ENCODE measurements at regions not wholly inside any gene's neighbourhood (a gene's known extent, or its start where the extent isn't known, plus 50 kb on each side); places are given as distances from the start of the nearest gene placed in this dataset.

DNA sequence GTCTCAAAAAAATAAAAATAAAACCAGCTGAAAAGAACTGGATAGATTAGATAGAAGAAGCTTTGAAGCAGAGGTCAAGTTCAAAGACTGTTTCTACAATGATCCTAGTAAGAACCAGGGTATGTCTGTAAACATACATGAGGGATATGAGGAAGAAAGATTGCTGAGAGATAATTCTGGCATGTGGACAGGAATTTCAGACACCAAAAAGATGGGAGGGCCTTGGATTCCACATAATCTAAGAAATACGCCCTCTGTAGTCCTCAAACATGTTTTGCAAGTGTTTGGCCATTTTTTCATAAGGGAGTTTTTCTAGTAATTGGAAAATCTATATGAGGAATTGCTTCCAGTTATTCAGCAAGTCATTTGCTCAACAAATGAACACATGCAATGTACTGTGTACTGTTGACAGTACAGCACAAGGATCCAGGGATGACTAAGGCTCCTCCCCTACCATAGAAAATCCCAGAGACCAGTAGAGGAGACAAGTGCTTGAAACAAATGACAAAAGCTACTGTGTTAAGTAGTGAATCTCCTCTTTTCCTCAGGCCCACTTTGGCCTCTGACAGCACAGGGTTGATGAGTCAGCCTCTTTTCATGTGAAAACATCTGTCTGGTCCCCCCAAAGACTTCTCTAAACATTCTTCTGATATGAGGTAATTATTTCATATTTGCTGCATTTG, 795.9 kb downstream of the MAFB start:
- in situ Hi-C loops (cut with HindIII; ENCODE audit: low sequenced_read_pairs): no loop called here

DNA sequence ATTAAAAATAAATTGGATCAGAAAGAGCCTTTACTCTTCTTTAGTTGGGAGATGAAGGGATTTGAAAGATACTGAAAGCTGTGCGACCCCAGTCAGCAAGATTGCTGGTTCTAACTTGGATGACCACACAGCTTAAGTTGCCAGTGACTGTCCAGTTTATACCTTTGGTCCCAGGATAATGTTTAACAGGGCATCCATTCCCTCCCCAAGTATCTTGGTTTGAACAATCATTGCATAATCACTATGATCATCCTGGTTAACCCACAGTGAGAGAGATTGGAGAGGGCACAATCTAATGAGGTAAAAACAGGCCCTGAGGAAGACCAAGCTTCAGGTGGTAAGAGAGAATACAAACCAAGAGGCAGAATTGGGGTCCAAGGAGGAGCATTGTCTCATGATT, 798.3 kb downstream of the MAFB start:
- in situ Hi-C loops (cut with HindIII; ENCODE audit: low sequenced_read_pairs): no loop called here

DNA sequence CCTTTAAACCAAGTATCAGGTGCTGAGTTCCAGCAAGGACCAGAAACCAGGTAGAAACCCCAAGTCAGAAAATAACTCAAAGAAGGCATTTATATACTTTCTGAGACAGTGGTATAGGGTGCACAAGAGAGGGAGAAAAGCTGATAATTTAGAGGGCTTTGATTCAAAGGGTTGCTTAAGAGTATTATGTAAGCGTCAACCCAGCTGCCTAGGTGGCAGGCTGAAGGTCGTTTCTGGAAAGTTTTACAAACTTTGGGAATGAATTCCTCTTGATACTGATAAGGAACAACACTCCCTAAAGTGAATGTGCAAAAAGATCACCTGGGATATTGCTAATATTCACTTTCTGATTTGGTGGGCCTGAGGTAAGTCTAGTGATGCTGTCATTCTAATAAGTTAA, 800.7 kb downstream of the MAFB start:
- in situ Hi-C loops (cut with HindIII; ENCODE audit: low sequenced_read_pairs): no loop called here

DNA sequence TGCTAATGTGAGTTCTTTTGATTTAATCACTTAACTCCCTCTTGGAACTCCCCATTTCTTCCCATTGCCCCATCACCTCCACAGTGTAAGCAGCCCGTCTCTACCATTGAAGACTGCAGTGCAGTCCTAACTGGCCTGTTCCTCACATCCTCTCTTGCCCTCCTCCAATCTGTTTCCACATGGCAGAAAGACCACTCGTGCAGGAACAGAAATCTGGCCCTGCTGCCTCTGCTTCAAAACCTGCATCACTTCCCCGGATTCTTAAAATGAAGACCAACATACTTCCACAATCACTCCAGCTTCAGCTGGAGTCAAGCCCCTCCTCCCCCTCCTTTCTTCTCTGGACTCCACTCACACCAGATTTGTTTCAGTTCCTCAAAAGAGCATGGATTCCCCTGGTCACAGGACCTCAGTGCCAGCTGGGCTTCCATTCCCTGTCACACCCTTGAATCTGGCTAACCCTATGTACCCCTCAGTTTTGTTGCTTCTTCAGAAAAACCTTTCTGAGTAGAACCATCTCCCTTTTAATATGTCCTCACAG, 802.3 kb downstream of the MAFB start:
- in situ Hi-C loops (cut with HindIII; ENCODE audit: low sequenced_read_pairs): no loop called here

DNA sequence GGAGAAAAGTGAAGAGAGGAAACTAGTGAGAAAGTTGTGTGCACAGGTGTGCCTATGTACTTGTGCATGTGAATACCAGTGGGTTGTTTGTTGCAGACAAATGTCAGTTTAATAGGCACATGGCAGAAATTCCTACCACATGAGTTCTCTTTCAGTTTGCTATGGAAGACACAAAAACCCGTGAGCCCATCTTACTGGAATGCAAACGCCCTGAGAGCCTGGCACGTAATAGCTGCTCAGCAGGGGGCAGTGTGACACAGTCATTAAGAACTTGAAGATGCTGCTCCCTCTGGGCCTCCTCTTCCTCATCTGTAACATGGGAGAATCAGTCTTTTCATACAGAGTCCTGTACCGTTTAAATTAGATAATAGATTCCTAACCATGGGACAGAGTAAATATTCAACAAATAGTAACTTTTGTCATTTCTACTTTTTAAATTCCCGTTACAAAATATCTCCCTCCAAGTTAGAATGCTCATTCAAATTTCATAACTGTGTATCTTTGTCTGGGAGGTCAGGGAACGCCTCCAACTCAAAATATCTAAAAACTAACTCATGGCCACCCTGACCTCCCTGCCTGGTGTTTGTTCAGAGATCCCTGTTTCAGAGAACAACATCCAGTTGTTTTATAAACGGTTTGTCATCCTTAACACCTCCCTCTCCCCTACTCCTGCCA, 802.9 kb downstream of the MAFB start:
- in situ Hi-C loops (cut with HindIII; ENCODE audit: low sequenced_read_pairs): no loop called here

DNA sequence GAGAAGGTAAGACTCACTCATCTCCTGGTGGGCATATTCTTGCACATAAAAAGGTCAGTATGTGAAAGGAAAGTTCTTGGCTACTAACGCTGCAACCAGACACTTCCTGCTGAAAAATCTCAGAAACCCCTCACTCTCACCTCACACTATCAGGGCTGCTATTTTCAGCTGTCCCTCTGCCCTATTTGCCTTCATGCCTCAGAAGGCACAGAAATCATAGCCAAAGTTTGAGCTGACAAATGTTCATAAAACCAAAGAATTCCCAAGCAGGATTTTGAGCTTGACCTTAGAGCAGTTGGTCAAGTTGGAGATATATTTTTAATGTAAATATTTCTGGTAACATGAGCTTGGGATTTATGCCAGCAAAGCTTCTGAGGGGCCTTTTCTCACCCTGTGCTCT, 806.2 kb downstream of the MAFB start:
- in situ Hi-C loops (cut with HindIII; ENCODE audit: low sequenced_read_pairs): no loop called here

DNA sequence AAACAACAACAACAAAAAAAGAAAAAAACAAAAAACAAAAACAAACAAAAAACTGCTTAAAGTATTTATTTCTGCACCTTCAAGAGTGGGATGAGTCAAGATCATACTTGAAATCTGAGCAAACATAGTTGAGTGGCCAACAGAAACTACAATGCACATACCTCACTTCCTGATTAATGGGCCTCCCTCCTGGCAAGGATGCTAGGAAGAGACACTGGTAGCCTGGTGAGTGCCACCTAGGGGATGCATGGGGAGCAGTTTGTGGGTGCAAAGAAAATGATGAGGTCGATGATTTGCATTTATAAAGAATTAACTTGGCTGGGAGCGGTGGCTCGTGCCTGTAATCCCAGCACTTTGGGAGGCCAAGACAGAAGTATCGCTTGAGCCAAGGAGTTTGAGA, 808.1 kb downstream of the MAFB start:
- in situ Hi-C loops (cut with HindIII; ENCODE audit: low sequenced_read_pairs): no loop called here

DNA sequence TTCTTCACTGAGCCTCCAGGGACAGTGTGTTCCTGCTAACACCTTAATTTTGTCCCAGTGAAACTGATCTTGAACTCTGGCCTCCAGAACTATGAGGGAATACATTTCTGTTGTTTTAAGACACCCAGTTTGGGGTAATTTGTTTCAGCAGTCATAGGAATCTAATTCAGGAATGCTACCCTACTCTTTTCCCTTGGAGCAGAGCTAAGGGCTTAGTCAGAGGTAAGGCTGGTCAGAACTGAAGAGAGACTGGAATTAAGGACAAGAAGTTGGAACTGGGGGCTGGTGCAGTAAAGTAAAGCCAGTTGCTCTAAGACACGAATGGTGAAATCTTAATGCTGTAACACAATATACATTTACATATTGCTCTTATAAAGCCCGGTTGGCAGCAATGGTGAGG, 809.7 kb downstream of the MAFB start:
- in situ Hi-C loops (cut with HindIII; ENCODE audit: low sequenced_read_pairs): no loop called here

DNA sequence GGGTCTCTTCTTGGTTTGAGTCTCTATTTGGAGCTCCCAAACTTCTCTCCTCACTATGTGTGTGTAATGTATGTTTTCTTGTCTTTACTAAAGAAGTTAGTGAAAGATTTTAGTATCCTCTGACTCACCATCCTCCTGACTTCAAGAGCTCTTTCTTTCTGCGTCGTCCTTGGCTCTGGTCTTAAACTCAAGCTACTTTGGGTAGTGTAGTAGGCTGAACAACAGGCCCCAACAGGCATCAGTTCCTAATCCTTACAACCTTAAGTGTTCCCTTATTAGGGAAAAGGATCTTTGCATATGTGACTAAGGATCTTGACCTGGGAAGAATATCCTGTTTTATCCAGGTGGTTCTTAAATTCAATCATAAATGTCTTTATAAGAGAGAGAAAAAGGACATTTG, 810.2 kb downstream of the MAFB start:
- in situ Hi-C loops (cut with HindIII; ENCODE audit: low sequenced_read_pairs): no loop called here

DNA sequence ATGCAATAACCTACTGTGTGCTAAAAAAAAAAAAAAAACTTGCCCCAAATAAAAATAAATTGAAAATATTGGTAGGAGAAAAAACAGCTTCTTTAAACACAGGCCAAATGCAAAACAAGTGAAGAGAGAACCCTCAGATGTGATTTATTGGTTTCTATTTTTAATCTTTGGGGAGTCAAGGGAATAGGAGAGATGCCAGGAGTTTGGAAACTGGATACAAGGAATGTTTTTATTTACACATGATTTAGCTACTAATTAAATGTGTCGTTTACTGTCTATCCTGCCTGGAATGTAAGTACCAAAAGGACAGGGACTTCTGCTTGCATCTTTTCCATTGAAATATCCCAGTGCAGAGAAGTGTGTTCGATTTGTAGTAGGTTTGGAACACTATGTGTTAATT, 810.7 kb downstream of the MAFB start:
- in situ Hi-C loops (cut with HindIII; ENCODE audit: low sequenced_read_pairs): no loop called here

DNA sequence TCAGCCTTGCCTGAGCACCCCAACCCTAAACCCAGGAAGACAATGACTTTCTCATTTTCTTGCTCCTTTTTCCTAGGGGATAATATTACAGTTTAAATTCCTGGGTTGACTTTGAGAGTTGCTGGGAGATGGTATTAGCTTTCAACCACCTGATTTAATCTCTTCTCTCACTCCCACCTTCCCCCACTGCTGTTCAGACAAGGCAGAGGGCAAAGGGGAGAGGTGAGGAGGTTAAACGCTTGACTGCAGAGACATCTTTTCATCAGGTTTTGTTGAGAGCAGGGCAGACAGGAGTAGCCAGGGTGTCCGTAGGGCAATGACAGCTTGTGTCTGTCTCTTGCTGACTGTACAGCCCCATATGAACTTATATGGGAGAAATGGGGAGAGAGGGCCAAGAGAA, 811.2 kb downstream of the MAFB start:
- in situ Hi-C loops (cut with HindIII; ENCODE audit: low sequenced_read_pairs): no loop called here

DNA sequence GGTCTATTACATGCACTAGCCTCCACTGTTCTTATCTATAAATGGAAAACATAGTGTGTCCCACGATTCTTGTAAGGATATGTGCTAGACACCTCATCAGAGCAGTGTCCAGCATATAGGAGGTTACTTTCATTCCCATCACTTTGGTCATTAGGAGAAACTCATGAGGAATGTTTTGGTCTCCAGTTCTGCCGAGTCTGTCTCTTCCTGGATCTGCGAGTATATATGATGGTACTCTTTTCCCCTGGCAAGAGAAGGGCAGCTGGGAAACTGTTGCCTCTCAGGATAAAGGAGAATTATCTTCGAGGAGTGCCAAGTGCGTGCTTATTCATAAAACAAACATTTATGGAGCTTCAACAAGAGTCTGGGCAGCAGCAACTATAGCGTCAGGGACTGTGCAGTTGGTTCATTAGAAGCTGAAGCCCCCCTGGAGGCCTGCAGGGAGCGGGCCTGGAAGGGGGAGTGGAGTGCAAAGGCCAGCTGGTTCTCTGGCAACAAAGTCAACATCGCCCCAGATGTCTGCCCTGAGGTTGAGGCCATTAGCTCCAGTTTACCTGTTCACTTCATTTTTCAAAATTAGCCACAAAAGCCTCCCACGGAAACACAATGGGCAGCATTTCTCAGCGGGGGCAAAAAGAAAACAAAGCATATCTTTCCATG, 811.9 kb downstream of the MAFB start:
- in situ Hi-C loops (cut with HindIII; ENCODE audit: low sequenced_read_pairs): no loop called here

DNA sequence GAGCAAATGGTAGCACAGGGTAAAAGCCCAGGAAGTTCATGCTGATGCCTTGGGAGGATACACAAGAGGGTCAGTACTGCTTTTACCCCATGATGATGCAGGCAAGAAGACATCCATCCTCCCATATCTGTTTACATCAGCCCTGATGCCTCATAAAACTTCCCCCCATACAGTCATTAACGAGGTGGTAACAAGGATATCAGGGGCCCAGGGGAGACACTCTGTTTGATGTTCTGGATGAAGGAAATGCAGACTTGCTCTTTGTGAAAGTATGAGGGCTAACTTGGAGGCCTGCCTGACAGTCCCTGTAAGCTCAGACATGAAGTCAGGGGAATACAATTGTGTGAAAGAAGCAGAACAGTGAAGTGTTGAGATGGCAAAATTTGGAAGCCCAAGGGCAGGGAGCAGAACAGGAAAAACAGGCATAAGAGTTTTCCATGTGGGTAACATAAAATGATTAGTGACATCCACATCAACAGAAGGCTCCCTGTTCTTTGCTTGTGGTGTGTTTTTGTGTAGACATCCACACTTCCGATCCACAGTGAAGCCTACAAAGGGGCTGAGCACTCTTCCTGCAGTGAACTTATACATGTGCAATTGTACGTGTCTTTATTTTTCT, 813.4 kb downstream of the MAFB start:
- in situ Hi-C loops (cut with HindIII; ENCODE audit: low sequenced_read_pairs): no loop called here

DNA sequence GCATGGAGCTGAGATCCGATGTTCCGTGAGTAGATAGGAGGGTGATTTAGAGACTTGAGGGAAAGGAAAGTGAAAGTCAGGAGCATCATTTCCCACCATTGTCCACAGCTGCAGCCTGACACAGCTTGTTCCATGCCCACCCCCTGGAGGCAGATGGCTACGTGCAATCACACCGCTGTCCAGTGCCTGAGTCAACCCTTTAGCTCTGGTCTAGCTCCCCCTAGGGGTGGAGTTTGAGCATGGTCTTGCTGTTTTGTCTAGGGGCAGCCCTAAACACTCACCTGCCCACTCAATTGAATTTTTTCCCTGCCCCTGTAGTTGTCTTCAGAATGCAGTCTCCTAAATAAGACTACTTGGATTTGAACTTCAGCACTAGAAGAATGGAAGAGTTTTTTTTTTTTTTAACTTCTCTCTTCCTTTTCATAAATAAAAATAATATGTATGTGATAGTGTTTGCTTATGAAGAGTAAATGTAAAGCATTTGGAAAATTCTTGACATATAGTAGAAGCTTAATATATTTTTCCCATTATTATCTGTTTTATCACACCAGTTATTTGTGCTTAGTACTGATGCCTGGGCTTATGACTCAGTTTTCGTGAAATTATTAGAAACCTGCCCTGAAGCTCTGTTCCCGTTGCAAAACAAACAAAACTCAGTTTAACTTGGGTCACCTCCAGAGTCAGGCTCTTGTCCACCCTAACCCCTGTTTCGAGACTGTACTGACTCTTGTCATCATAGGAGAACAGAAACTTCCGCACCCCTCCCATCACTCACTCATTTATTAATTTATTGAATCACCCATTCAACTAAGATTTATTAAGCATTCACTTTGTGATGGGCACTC, 814.8 kb downstream of the MAFB start:
- in situ Hi-C loops (cut with HindIII; ENCODE audit: low sequenced_read_pairs): no loop called here

DNA sequence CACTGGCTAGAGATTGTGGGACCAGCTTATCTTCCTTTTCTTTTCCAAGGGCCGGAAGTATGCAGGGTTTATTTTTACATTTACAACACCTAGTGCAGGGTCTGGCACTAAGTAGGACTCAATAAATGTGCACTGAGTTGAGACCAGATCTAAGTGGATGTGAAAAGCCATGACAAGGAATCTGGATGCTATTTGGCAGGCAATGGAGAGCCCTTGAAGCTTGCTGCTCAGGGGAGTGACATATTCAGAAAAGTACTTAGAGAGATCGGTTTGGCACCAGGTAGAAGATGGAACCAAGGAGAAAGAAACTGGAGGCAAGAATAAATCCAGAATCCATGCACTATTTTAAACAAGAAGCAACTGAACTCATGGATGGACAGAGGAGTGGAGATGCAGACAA, 815.8 kb downstream of the MAFB start:
- in situ Hi-C loops (cut with HindIII; ENCODE audit: low sequenced_read_pairs): no loop called here

DNA sequence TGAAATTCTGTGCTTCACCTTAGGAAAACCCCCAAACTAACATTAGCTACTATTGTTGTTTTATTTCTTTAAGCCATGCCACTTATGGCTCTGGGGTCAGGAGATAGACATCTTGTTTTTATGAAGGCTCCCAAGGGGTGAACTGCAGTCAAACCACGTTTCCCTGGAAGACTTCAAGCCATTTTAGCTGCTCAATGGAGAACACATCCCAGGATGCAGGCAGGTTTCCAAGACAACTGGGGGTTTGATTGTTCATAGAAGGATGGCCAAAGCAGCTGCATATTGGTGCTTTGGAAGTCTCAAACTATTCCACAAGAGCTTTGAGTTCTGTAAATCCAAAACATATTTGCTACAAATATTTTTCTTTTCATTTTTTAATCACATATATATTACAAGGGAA, 818.0 kb downstream of the MAFB start:
- in situ Hi-C loops (cut with HindIII; ENCODE audit: low sequenced_read_pairs): no loop called here

DNA sequence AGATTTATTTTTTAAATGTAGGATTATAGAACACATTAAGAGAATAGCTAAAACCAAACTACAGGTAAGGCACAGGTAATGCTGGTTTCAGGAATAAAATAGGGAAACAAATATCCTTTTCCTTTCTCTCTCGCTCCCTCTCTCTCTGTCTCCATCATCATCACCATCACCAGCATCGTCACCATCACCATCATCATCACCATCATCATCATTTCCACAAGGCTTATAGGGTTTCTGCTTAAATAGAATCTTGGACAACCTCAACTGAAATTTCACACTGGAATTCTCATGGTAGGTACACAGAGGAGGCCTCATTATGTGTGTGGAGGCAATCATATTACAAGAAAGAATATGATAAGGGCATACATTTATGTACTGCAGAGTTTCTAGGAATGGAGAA, 823.6 kb downstream of the MAFB start:
- in situ Hi-C loops (cut with HindIII; ENCODE audit: low sequenced_read_pairs): no loop called here

DNA sequence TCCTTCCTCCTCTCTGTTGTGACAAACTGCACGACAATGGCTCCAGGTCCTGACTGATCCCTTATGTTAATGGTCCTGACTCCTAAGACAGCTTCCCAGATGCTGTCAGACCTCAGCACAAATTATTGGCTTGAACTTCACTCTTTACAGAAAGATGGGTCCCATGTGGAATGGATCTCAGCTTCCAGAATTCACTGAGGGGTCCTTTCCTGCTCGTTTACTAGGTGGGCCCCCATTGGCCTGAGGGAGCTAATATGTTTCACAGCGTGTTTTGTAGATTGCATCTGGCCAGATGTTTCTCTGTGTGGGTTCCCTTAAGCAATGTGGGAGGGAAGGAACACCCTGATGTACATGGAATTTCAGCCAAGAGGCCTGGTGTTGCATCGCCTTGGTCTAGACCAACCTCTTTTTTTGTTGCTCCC, 826.6 kb downstream of the MAFB start:
- in situ Hi-C loops (cut with HindIII; ENCODE audit: low sequenced_read_pairs): no loop called here

DNA sequence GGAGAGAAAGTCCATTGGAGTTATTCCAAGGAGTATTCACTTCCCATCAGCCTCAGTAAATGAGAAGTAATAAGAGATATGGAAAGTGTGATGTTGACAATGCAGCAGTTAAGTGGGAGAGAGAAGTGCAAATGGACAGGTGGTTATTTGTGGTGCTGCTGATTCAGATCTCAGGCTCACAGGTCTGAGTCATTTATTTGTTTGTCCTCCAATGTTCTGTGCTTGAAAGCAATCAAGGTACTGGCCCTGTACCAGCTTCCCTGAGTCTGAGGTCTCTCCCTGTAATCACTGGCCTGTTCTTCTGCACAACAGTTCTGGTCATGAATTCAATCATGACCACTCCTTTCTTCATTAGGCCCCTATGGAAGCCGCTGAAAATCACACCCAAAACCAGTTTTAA, 827.7 kb downstream of the MAFB start:
- in situ Hi-C loops (cut with HindIII; ENCODE audit: low sequenced_read_pairs): no loop called here

DNA sequence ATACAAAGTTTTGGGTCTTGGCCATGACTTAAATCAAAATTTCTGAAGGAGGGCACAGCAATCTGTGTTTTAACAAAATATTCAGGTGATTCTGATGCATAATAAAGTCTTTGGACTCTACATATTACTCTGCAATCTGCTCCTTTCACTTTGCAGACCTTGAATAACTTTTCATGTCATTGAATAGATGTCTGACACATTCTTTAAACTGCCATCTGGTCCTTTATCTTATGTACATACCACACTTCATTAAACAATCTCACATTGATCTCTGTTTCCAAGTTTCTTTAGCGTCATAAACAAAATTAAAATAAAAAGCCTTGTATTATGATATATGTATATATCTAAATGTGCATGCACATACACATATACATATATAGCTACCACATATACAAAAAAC, 831.2 kb downstream of the MAFB start:
- in situ Hi-C loops (cut with HindIII; ENCODE audit: low sequenced_read_pairs): no loop called here

DNA sequence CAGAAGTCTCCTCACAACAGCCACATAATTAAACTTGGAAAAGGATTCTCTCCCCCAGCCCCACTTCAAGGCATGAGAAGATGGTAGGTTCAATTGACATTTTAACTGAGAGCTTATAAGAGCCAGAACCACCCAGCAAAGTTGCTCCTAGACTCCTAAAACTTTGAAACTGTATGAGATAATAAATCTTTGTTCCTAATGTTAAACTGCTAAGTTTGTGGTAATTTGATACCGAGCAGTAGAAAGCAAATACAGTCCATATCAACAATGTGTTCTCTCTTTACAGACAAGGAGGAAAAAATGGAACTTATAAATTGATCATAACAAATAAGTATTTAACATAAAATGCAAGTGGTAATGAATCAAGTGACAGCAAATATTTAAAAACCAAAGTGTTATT, 831.8 kb downstream of the MAFB start:
- in situ Hi-C loops (cut with HindIII; ENCODE audit: low sequenced_read_pairs): no loop called here

Data from DLD1 (cell line).